CD4-positive, CD25-positive, alpha-beta regulatory T cell (primary cell): ENCODE measurements at regions not wholly inside any gene's neighbourhood (a gene's known extent, or its start where the extent isn't known, plus 50 kb on each side); places are given as distances from the start of the nearest gene placed in this dataset.
"Not testable (repeated sequence)": the region's sequence is repeated elsewhere in the genome, so short reads cannot be mapped to it uniquely, and the experiment has no call there.

Source experiments
- ATAC-seq, 2 donors: fragments of 150-1000 bp; cut with Tn5 transposase; one replicate each; pipeline ENCODE4 v1.10.0; 2021; ENCODE audit warnings: low read depth in 2 of 2, moderate number of reproducible peaks in 2 of 2, moderate library complexity in 1 of 2
- DNase-seq, 3 donors: peaks; one replicate each; pipeline versions ENCODE4 v3.0.0 to v3.0.0-alpha.2; 2012 to 2022; ENCODE audit warnings: mixed read lengths in 1 of 3
- H3K27ac ChIP-seq: one replicate; pipeline ENCODE4 v1.7.0; 2013; ENCODE audit warnings: mild to moderate bottlenecking, low read length; ENCODE audit not compliant: insufficient read depth, poor library complexity, severe bottlenecking
- H3K27me3 ChIP-seq: one replicate; pipeline ENCODE4 v1.7.0; 2013; ENCODE audit warnings: low read length; ENCODE audit not compliant: control insufficient read depth, insufficient read depth
- H3K36me3 ChIP-seq: one replicate; pipeline ENCODE4 v1.7.0; 2013; ENCODE audit warnings: mild to moderate bottlenecking, low read length, moderate library complexity; ENCODE audit not compliant: control insufficient read depth, insufficient read depth
- H3K4me1 ChIP-seq: 2 replicates; pipeline ENCODE4 v1.7.0; 2013; ENCODE audit warnings: mild to moderate bottlenecking, low read length; ENCODE audit not compliant: insufficient read depth, control insufficient read depth, poor library complexity, severe bottlenecking
- H3K4me3 ChIP-seq: one replicate; pipeline ENCODE4 v1.7.0; 2013; ENCODE audit warnings: low read depth, mild to moderate bottlenecking, low read length, moderate library complexity
- H3K9me3 ChIP-seq, 2 experiments: 1 replicate in 1 of 2; 2 replicates in 1 of 2; pipeline ENCODE4 v1.7.0; 2013; ENCODE audit warnings: low read length in 2 of 2, mild to moderate bottlenecking in 1 of 2, moderate library complexity in 1 of 2; ENCODE audit not compliant: control insufficient read depth in 2 of 2
- H3K27ac Mint-ChIP-seq, 3 donors: one replicate each; pipeline ENCODE4 v1.8.0; 2020 to 2022; ENCODE audit warnings: mild to moderate bottlenecking in 3 of 3, mixed read lengths in 3 of 3, moderate library complexity in 2 of 3
- H3K27me3 Mint-ChIP-seq: one replicate; pipeline ENCODE4 v1.8.0; 2022; ENCODE audit warnings: mild to moderate bottlenecking, mixed read lengths
- H3K36me3 Mint-ChIP-seq: one replicate; pipeline ENCODE4 v1.8.0; 2020; ENCODE audit warnings: mixed read lengths
- H3K4me1 Mint-ChIP-seq, 4 donors: one replicate each; pipeline ENCODE4 v1.8.0; 2020 to 2022; ENCODE audit warnings: mixed read lengths in 4 of 4, mild to moderate bottlenecking in 1 of 4
- H3K4me3 Mint-ChIP-seq, 4 donors: one replicate each; pipeline ENCODE4 v1.8.0; 2020 to 2022; ENCODE audit warnings: mild to moderate bottlenecking in 4 of 4, mixed read lengths in 4 of 4, moderate library complexity in 3 of 4
- H3K9me3 Mint-ChIP-seq, 7 donors: one replicate each; pipeline ENCODE4 v1.8.0; 2020 to 2022; ENCODE audit warnings: mixed read lengths in 7 of 7, mild to moderate bottlenecking in 3 of 7, moderate library complexity in 2 of 7

- DNase-seq = no peak
- H3K4me3 Mint-ChIP-seq = no peak overlapping the region
- no peak overlapping the region for H3K27ac ChIP-seq
These were observed 160.0 kb upstream of the FOXF1 start for GRCh38 chr16:86350289-86350688.

GRCh38 chr16:86351041-86351784 lies 159.1 kb upstream of the FOXF1 start:
- H3K27ac ChIP-seq = no peak overlapping the region

More at GRCh38 chr16:86350289-86350688, 160.0 kb upstream of the FOXF1 start:
- no peaks in the 10 kb centered on the region for H3K27me3 ChIP-seq
- peaks cover 0 to 3% (median 0%) of the 10 kb centered on the region in 7 donors for H3K9me3 Mint-ChIP-seq
- H3K4me3 ChIP-seq = no peak overlapping the region
- no peaks in the 10 kb centered on the region for H3K36me3 Mint-ChIP-seq
- peak overlapping the region in 1 of 3 donors; percentile 52 for H3K27ac Mint-ChIP-seq
- no peaks in the 10 kb centered on the region for H3K36me3 ChIP-seq
- H3K4me1 Mint-ChIP-seq = no peaks in the 10 kb centered on the region
- no peak for ATAC-seq
- H3K9me3 ChIP-seq = no peaks in the 10 kb centered on the region
- no peaks in the 10 kb centered on the region for H3K4me1 ChIP-seq
- peaks cover 11% of the 10 kb centered on the region for H3K27me3 Mint-ChIP-seq

GRCh38 chr16:86351785-86352139 lies 158.6 kb upstream of the FOXF1 start:
- not testable (repeated sequence) for H3K36me3 ChIP-seq, DNase-seq, H3K27ac ChIP-seq, H3K9me3 Mint-ChIP-seq, H3K4me3 Mint-ChIP-seq, H3K4me1 Mint-ChIP-seq, H3K27ac Mint-ChIP-seq, H3K27me3 ChIP-seq, H3K36me3 Mint-ChIP-seq, H3K4me1 ChIP-seq, ATAC-seq, H3K4me3 ChIP-seq, H3K27me3 Mint-ChIP-seq, H3K9me3 ChIP-seq

More at GRCh38 chr16:86351041-86351784, 159.1 kb upstream of the FOXF1 start:
- Mint-ChIP-seq H3K36me3 (no peaks in the 10 kb centered on the region), H3K27me3 (peaks cover 6% of the 10 kb centered on the region), H3K27ac (no peak overlapping the region), H3K4me3 (no peak overlapping the region), H3K4me1 (no peaks in the 10 kb centered on the region), H3K9me3 (peaks cover 0 to 6% (median 2%) of the 10 kb centered on the region in 7 donors)
- no peak for DNase-seq
- Histone ChIP-seq H3K4me1 (no peaks in the 10 kb centered on the region), H3K9me3 (no peaks in the 10 kb centered on the region), H3K36me3 (no peaks in the 10 kb centered on the region), H3K4me3 (no peak overlapping the region), H3K27me3 (no peaks in the 10 kb centered on the region)
- ATAC-seq = no peak

- ATAC-seq (no peak), DNase-seq (no peak)
- Histone ChIP-seq H3K27me3 (no peaks in the 10 kb centered on the region), H3K9me3 (no peaks in the 10 kb centered on the region), H3K27ac (no peak overlapping the region), H3K4me1 (no peaks in the 10 kb centered on the region), H3K36me3 (no peaks in the 10 kb centered on the region), H3K4me3 (no peak overlapping the region)
- H3K9me3 Mint-ChIP-seq = peaks cover 0 to 8% (median 2%) of the 10 kb centered on the region in 7 donors
- no peaks in the 10 kb centered on the region for H3K36me3 Mint-ChIP-seq
- no peaks in the 10 kb centered on the region for H3K27me3 Mint-ChIP-seq
- no peak overlapping the region for H3K4me3 Mint-ChIP-seq
- H3K4me1 Mint-ChIP-seq = no peaks in the 10 kb centered on the region
- peak overlapping the region in 1 of 3 donors; percentile 67 for H3K27ac Mint-ChIP-seq
These were observed 157.2 kb upstream of the FOXF1 start for GRCh38 chr16:86353148-86353547.

- H3K36me3 Mint-ChIP-seq = no peaks in the 10 kb centered on the region
- Histone ChIP-seq H3K9me3 (no peaks in the 10 kb centered on the region), H3K4me1 (no peaks in the 10 kb centered on the region), H3K36me3 (no peaks in the 10 kb centered on the region), H3K27me3 (no peaks in the 10 kb centered on the region), H3K27ac (no peak overlapping the region), H3K4me3 (no peak overlapping the region)
- H3K27ac Mint-ChIP-seq = no peak overlapping the region
- ATAC-seq (no peak), DNase-seq (no peak)
- no peaks in the 10 kb centered on the region for H3K4me1 Mint-ChIP-seq
- H3K4me3 Mint-ChIP-seq = no peak overlapping the region
- peaks cover 4% of the 10 kb centered on the region for H3K27me3 Mint-ChIP-seq
- H3K9me3 Mint-ChIP-seq = peaks cover 0 to 8% (median 2%) of the 10 kb centered on the region in 7 donors
These were observed 156.4 kb upstream of the FOXF1 start for GRCh38 chr16:86353948-86354347.

- Mint-ChIP-seq H3K4me3 (no peak overlapping the region), H3K27me3 (peaks cover 4% of the 10 kb centered on the region), H3K9me3 (peaks cover 0 to 8% (median 2%) of the 10 kb centered on the region in 7 donors), H3K36me3 (no peaks in the 10 kb centered on the region), H3K27ac (peak overlapping the region in 1 of 3 donors; percentile 92), H3K4me1 (no peaks in the 10 kb centered on the region)
- H3K27ac ChIP-seq = no peak overlapping the region
- no peak for DNase-seq
- H3K4me3 ChIP-seq = no peak overlapping the region
- H3K27me3 ChIP-seq = no peaks in the 10 kb centered on the region
- ATAC-seq = no peak
- H3K4me1 ChIP-seq = no peaks in the 10 kb centered on the region
- no peaks in the 10 kb centered on the region for H3K9me3 ChIP-seq
- H3K36me3 ChIP-seq = no peaks in the 10 kb centered on the region
These were observed 155.4 kb upstream of the FOXF1 start for GRCh38 chr16:86354641-86355513.

- Histone ChIP-seq H3K27me3 (no peaks in the 10 kb centered on the region), H3K36me3 (no peaks in the 10 kb centered on the region), H3K9me3 (no peaks in the 10 kb centered on the region), H3K27ac (no peak overlapping the region), H3K4me3 (no peak overlapping the region), H3K4me1 (no peaks in the 10 kb centered on the region)
- ATAC-seq (no peak), DNase-seq (no peak)
- Mint-ChIP-seq H3K9me3 (peaks cover 0 to 8% (median 1%) of the 10 kb centered on the region in 7 donors), H3K4me3 (no peak overlapping the region), H3K4me1 (no peaks in the 10 kb centered on the region), H3K27me3 (peaks cover 4% of the 10 kb centered on the region), H3K27ac (peak overlapping the region in 1 of 3 donors; percentile 92), H3K36me3 (no peaks in the 10 kb centered on the region)
These were observed 154.8 kb upstream of the FOXF1 start for GRCh38 chr16:86355531-86355930.
